COLO829 (cell line): ENCODE measurements at regions not wholly inside any gene's neighbourhood (a gene's known extent, or its start where the extent isn't known, plus 50 kb on each side); places are given as distances from the start of the nearest gene placed in this dataset.

ENCODE experiments used
- DNase-seq: peaks from one replicate; pipeline ENCODE4 v3.0.0; 2012; ENCODE audit warnings: low spot score

DNA sequence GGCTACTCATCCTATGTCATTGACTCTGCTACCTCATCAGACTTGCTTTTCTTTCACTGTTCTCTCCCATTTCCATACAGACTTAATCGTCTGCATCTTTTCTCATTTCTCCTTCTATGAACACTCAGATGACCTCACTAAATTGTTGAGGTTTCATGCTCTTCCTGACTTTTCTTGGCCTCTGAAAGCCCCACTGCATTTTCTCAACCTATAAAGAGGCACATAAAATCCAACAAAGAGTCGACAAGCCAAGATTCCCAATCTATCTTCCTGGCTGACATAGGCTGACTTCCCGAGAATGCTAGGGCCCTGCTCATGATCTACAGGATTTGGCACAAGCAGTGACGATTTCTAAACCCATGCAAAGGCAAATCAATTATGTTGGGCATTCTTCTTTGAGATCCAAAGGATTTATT is 280.8 kb upstream of the DPYD start:
- DNase-seq: no peak

- no peak for DNase-seq
Observed at GRCh38 chr1:98197356-98197755, 276.5 kb upstream of the DPYD start.

GRCh38 chr1:98196012-98196411 is 275.2 kb upstream of the DPYD start:
- DNase-seq: no peak

GRCh38 chr1:98188774-98189173 is 267.9 kb upstream of the DPYD start:
- DNase-seq: no peak

GRCh38 chr1:98184856-98185255 is 264.0 kb upstream of the DPYD start:
- no peak for DNase-seq

DNA sequence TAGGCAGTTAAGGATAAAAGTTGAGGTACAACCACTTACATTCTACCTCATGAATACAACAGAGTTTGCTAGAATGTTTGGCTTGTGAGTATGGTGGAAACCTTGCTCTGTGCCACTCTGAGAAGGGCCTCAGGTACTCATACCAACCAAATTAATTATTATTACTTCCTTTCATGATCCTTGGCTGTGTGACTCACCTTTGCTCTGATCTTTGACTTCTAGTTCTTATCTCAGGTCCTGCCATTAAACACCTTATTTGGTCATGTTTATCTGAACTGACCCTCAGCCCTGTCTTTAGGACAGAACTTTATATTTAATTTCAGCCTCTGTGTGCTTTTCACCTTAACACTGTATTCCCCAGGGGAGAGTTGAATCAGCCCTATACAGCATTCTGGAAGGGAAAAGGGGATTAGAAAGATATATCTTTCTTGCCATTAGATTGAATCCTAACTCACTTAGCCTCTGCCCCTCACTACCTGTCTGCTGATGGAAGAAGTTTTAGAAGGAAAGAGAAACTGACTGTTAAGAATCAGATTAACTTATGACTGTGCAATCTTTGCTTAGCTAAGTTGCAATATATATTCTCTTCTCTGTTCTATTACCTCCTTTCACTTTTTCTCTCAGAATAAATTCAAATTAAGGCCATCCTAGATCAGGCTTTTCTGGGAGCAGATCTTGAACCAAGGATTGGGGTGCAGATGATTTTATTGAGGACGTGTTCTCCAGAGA is 260.4 kb upstream of the DPYD start:
- DNase-seq: no peak

- DNase-seq: no peak
Observed at GRCh38 chr1:98179151-98179773, 258.4 kb upstream of the DPYD start.

DNA sequence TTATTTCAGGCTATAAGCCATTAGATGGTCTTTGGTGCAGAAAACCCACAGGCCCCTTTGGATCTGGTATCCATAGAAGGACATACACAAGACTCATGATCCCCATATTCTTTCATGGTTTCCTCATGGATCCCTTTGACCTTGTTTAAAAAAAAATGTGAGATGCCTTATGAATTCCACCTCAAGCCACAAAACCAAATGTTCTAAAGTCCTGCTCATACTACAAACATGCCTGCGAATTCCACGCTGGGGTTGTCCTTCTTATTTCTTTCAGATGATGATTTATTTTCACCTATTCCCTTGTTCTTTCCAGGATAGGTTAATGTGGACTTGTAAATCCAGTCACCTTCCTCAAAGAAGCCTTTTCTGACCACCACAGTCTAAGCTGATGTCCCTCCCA is 256.9 kb upstream of the DPYD start:
- no peak for DNase-seq

DNA sequence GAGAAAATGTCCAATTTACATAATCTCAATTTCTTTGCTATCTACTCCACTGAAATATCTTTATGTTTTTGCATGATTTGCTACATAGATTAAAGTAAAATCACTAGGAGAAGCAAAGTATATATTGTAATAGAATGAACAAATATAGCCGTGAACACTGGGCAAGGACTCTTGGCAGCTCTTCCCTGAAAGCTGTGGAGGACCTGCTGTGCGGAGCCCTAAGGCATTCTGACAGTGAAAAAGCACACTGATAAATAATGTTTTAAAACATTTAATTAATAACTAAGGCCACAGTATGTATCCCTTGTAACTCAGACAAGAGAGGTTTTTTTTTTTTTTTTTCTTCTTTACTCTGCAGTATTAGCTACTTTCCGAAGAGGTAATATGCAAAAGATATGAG is 256.1 kb upstream of the DPYD start:
- no peak for DNase-seq

DNA sequence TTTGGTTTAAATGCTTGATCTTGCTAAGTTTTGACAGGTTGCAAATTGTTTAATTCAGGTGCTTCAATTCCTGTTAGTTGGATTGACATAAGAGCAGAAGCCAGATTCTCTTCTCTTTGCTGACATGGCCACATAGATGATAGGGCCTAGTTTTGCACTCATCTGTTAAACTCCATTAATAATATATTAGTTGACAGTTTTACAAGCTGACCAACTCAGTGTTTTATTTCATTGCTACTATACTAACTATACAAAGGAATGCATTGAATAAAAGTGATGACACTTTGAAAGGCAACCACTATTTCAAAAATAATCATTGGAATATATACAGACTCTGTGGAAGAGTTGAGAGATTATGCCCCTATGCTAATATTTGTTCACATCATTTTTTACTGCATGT is 255.6 kb upstream of the DPYD start:
- peak; percentile 0 for DNase-seq

- DNase-seq: no peak
Observed at GRCh38 chr1:98172578-98172977, 251.7 kb upstream of the DPYD start.

DNA sequence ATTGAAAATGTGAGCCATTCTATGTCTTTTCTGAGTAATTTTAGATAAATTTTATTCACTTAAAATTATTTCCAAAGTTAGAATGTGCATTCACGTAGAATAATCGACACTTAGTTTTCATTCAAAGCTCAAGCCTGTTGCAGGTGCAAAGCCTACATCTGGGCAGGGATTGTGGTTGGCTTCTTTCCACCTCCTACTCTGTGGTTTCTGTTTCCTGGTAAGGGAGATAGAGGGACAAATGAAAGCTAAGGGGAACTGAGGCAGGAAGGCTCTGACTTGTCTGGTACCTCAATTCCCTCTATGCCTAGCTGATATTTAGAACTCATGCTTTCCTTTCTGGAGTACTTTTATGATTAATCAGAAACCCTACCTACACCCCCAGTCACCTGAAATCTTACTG is 251.2 kb upstream of the DPYD start:
- DNase-seq: no peak

GRCh38 chr1:98164509-98164908 is 243.7 kb upstream of the DPYD start:
- DNase-seq: no peak

DNA sequence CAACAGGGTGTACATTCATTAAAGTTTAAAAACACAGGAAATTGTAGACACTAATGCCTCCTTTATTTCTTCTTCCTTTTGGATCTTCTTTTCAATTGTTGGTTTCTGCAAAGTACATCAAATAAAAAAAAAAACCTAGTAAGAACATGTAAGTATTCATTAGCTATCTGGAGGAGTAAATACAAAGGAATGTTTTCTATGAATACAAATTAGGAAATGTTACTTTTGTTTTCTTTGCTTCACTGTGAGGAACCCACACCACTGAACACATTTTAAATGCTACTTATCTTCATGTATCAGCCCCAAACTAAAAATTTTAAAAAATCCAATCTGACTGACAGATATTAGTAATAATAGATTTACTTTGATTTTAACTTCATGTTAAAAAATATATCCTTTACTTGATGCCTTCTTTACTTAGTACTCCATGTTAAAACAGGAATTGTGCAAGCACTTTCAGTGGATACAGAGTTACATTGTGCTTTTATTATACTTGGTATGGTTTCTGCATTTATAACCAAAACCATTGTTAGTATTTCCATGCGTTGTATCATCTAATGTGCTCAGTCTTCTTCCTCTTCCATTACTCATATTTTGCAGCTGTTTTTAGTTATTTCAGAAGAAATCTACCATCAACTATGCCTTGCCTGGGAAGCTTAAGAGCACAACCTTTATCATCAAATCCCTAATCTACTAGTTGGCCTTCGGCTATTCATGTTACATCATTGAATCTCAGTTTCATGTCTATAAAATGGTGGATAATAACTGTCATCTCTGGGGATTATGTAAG is 236.9 kb upstream of the DPYD start:
- DNase-seq: no peak

- no peak for DNase-seq
Observed at GRCh38 chr1:98147280-98147679, 226.4 kb upstream of the DPYD start.

DNA sequence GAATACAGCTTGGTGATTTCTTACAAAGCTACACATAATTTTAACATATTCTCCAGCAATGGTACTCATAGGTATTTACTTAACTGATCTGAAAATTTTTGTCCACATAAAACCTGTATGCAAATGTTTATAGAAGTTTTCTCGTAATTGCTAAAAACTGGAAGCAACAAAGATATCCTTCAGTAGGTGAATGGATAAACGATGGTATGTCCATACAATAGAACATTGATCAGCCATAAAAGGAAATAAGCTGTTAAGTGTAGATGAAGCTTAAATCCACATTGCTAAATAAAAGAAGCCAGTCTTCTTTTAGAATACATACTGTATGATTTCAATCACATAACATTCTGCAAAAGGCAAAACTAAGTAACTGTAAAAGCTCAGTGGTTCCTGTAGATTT is 224.8 kb upstream of the DPYD start:
- DNase-seq: no peak

GRCh38 chr1:98143403-98143802 is 222.6 kb upstream of the DPYD start:
- DNase-seq: no peak

DNA sequence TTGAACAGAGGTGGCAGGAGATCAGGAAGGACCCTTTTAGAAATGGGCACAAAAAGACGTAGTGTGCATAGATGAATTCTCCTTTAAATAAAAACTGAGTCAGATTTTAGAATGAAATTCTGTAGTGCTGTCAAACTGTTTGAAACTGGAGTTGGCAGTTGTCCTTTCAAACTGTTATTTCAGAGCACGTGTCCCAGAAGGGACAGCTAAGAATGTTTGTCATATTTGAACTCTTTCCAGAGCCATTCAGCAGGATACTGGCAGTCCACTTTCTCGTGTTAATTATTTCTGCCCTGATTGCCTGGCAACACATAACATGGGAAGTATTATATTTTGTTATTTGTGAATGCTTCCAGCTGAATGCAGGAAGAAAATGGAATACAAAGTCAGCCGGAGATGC is 212.3 kb upstream of the DPYD start:
- no peak for DNase-seq

- no peak for DNase-seq
Observed at GRCh38 chr1:98130408-98130807, 209.6 kb upstream of the DPYD start.

DNA sequence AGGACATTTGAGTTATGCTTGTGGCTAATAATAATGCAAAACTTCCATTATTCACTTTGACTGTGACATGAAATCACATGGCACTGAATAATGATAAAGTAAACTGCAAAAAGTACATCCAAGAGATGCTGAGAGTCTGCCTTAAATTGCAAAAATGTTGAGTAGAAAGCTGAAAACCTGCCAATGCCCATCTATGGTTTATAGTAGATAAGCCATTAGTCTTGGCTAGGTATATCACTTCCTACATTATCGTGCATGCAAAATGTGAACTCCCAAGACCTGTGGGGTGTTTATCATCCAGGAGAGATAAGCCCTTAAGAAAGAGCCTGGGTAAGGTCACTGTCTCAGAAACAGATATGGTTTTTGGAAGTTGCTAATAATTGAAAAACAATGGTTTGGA is 208.7 kb upstream of the DPYD start:
- no peak for DNase-seq

DNA sequence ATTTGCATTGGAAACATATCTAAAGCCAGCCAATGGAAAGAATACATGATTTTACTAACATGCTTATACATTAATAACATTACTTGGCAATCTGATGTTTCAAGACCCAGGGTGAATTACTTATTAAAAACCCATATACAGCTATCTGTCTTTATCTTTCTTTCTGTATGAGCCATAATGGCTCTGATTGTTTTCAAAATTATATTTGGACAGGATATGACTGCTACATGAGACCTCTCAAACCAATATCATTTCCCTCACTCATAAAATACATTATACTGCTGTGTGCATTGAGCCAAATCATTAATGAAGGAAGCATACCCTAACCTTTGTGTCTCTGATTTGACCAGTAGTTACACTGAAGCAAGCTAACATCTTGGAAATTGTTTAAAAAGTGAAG is 205.9 kb upstream of the DPYD start:
- peak; percentile 14 for DNase-seq

DNA sequence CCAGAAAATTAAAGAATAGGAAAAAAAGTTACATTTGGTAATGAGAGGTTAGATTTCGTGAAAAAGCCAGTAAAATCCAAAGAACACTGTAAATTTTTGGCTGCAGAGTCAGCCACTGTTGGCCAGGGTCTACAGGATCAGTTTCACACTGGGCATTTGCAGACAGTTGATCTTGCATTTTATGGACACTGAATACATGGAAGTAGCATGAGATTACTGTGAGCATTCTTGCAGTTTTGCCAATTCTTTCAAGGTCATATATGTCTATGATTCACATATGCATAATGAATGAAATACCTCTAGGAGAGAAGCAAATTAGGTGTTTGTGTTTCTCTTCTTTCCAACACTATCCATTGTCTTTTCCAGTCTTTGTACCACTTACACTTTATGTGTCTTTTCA is 200.8 kb upstream of the DPYD start:
- DNase-seq: no peak

DNA sequence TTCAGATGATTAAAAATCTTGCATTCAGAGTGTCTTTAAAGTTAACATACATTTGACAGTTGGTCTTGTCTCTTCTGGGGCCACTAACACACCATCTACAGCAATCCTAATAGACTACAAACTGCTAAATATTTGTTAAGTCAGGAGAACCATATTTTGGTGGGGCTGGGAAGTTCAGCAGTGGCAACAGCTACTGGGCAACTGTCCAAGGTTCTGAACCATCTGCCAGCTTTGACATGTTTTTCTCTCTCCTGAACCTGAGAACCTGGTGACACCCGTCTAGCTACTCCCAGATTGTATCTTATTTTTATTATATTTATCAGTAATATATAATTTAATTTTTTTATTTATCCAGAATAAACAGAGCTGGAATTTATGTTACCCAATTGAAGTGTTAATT is 199.0 kb upstream of the DPYD start:
- no peak for DNase-seq
